Superior temporal gyrus (tissue), 1 donor: ENCODE measurements at regions not wholly inside any gene's neighbourhood (a gene's known extent, or its start where the extent isn't known, plus 50 kb on each side); places are given as distances from the start of the nearest gene placed in this dataset.

ENCODE experiments used
- DNase-seq: peaks from one replicate; pipeline ENCODE4 v3.0.0-alpha.2; 2016; ENCODE audit errors: extremely low spot score

GRCh38 chr22:49624421-49625177 is 203.1 kb downstream of the BRD1 start:
- no peak for DNase-seq

- no peak for DNase-seq
These were observed 204.0 kb downstream of the BRD1 start for GRCh38 chr22:49623715-49624114.

- no peak for DNase-seq
These were observed 204.5 kb downstream of the BRD1 start for GRCh38 chr22:49623176-49623575.

- DNase-seq = no peak
These were observed 205.2 kb downstream of the BRD1 start for GRCh38 chr22:49622241-49623105.

- no peak for DNase-seq
These were observed 206.0 kb downstream of the BRD1 start for GRCh38 chr22:49621601-49622210.

GRCh38 chr22:49620666-49621065 is 207.0 kb downstream of the BRD1 start:
- DNase-seq = no peak

- no peak for DNase-seq
These were observed 207.6 kb downstream of the BRD1 start for GRCh38 chr22:49620003-49620556.

- DNase-seq = no peak
These were observed 208.4 kb downstream of the BRD1 start for GRCh38 chr22:49619301-49619700.

- no peak for DNase-seq
These were observed 209.1 kb downstream of the BRD1 start for GRCh38 chr22:49618677-49618953.

- DNase-seq = no peak
These were observed 209.6 kb downstream of the BRD1 start for GRCh38 chr22:49617866-49618676.

- no peak for DNase-seq
These were observed 210.4 kb downstream of the BRD1 start for GRCh38 chr22:49617264-49617663.

GRCh38 chr22:49616356-49617231 is 211.1 kb downstream of the BRD1 start:
- DNase-seq = no peak

GRCh38 chr22:49614966-49615965 is 212.4 kb downstream of the BRD1 start:
- no peak for DNase-seq

- DNase-seq = no peak
These were observed 214.0 kb downstream of the BRD1 start for GRCh38 chr22:49613511-49614270.

GRCh38 chr22:49613108-49613507 is 214.6 kb downstream of the BRD1 start:
- DNase-seq = no peak

GRCh38 chr22:49609207-49609876 is 218.3 kb downstream of the BRD1 start:
- DNase-seq = no peak

- no peak for DNase-seq
These were observed 219.0 kb downstream of the BRD1 start for GRCh38 chr22:49608660-49609059.

- no peak for DNase-seq
These were observed 219.4 kb downstream of the BRD1 start for GRCh38 chr22:49608228-49608627.
